OCI-LY3 (cell line): ENCODE measurements at regions not wholly inside any gene's neighbourhood (a gene's known extent, or its start where the extent isn't known, plus 50 kb on each side); places are given as distances from the start of the nearest gene placed in this dataset.
"Not testable (repeated sequence)": the region's sequence is repeated elsewhere in the genome, so short reads cannot be mapped to it uniquely, and the experiment has no call there.

Source experiments
- H2AFZ ChIP-seq: fragments of 200-600, 300-600 bp; shearing (Covaris generic); 2 replicates; pipeline ENCODE4 v1.6.0; 2014; ENCODE audit warnings: antibody characterized with exemption, low read depth, low read length
- H3K27ac ChIP-seq: fragments of 200-600, 300-600 bp; sonication (generic); 2 replicates; pipeline ENCODE4 v1.5.1; 2014; ENCODE audit warnings: mild to moderate bottlenecking, low read length, moderate library complexity, mixed read lengths
- H3K27me3 ChIP-seq: fragments of 200-600, 300-600 bp; sonication (generic); 2 replicates; pipeline ENCODE4 v1.6.1; 2014; ENCODE audit warnings: low read depth, low read length, mixed read lengths
- H3K36me3 ChIP-seq: fragments of 200-600, 300-600 bp; sonication (generic); replicated peaks from 2 replicates; pipeline ENCODE3; 2014; ENCODE audit warnings: low read depth, low read length, mixed read lengths
- H3K4me1 ChIP-seq: fragments of 300-600, 200-600 bp; sonication (generic); 2 replicates; pipeline ENCODE4 v1.6.1; 2014; ENCODE audit warnings: low read length, mixed read lengths
- H3K4me2 ChIP-seq: fragments of 200-600, 300-600 bp; sonication (generic); 2 replicates; pipeline ENCODE4 v1.6.1; 2014; ENCODE audit warnings: low read length, mixed read lengths
- H3K4me3 ChIP-seq: fragments of 300-600, 200-600 bp; sonication (generic); 2 replicates; pipeline ENCODE4 v1.5.1; 2014; ENCODE audit warnings: antibody characterized with exemption, mild to moderate bottlenecking, low read length, moderate library complexity
- H3K79me2 ChIP-seq: fragments of 300-600, 200-600 bp; shearing (Covaris generic); 2 replicates; pipeline ENCODE4 v1.6.1; 2014; ENCODE audit warnings: mild to moderate bottlenecking, low read length, mixed read lengths
- H3K9ac ChIP-seq: fragments of 300-600, 200-600 bp; shearing (Covaris generic); 2 replicates; pipeline ENCODE4 v1.6.0; 2014; ENCODE audit warnings: mild to moderate bottlenecking, low read length, moderate library complexity
- H3K9me3 ChIP-seq: fragments of 200-600, 300-600 bp; shearing (Covaris generic); 2 replicates; pipeline ENCODE4 v1.6.1; 2014; ENCODE audit warnings: low read length, mixed read lengths; ENCODE audit not compliant: insufficient read depth
- H4K20me1 ChIP-seq: fragments of 200-600, 300-600 bp; sonication (generic); 2 replicates; pipeline ENCODE4 v1.6.1; 2016; ENCODE audit warnings: low read length, mixed read lengths; ENCODE audit not compliant: insufficient read depth
- CTCF ChIP-seq: fragments of 200-600, 300-600 bp; sonication (generic); IDR thresholded peaks from 2 replicates; pipeline ENCODE4 v1.5.1; 2014; ENCODE audit warnings: antibody characterized with exemption, low read length, low read depth
- EZH2phosphoT487 ChIP-seq: fragments of 200-600 bp; shearing (Covaris generic); IDR thresholded peaks from 2 replicates; pipeline ENCODE4 v1.6.1; 2018; ENCODE audit warnings: antibody characterized with exemption, mixed run types, low read depth

GRCh38 chr19:27716922-27717321 lies 1496.0 kb downstream of the UQCRFS1 start:
- no peak overlapping the region for H3K4me2 ChIP-seq
- no peak overlapping the region for H3K4me3 ChIP-seq
- no peak overlapping the region for H2AFZ ChIP-seq
- H3K27me3 ChIP-seq, result no peaks in the 10 kb centered on the region
- H4K20me1 ChIP-seq, result no peaks in the 10 kb centered on the region
- no peaks in the 10 kb centered on the region for H3K4me1 ChIP-seq
- H3K9me3 ChIP-seq, result peaks cover 13% of the 10 kb centered on the region; the same call in 1 of the 2 replicates
- TF ChIP-seq EZH2phosphoT487 (no peak), CTCF (no peak)
- H3K27ac ChIP-seq, result no peak overlapping the region
- no peaks in the 10 kb centered on the region for H3K79me2 ChIP-seq
- no peak overlapping the region for H3K9ac ChIP-seq
- H3K36me3 ChIP-seq, result no peaks in the 10 kb centered on the region

- Histone ChIP-seq H3K36me3 (no peaks in the 10 kb centered on the region), H3K4me3 (no peak overlapping the region), H3K4me2 (no peak overlapping the region), H2AFZ (no peak overlapping the region), H3K4me1 (no peaks in the 10 kb centered on the region), H3K9ac (no peak overlapping the region), H3K27ac (no peak overlapping the region), H3K9me3 (peaks cover 13% of the 10 kb centered on the region; the same call in 1 of the 2 replicates), H3K79me2 (no peaks in the 10 kb centered on the region), H3K27me3 (no peaks in the 10 kb centered on the region), H4K20me1 (no peaks in the 10 kb centered on the region)
- TF ChIP-seq EZH2phosphoT487, result no peak
- TF ChIP-seq CTCF, result no peak
These were observed 1498.1 kb downstream of the UQCRFS1 start for GRCh38 chr19:27714857-27715256.

- Histone ChIP-seq H3K4me2 (no peak overlapping the region), H3K4me1 (no peaks in the 10 kb centered on the region), H3K9ac (no peak overlapping the region), H3K27me3 (no peaks in the 10 kb centered on the region), H3K36me3 (no peaks in the 10 kb centered on the region), H4K20me1 (no peaks in the 10 kb centered on the region), H3K27ac (no peak overlapping the region), H3K4me3 (no peak overlapping the region), H3K79me2 (no peaks in the 10 kb centered on the region), H2AFZ (no peak overlapping the region), H3K9me3 (peaks cover 2% of the 10 kb centered on the region; the same call in 1 of the 2 replicates)
- TF ChIP-seq EZH2phosphoT487 (no peak), CTCF (no peak)
These were observed 1503.5 kb downstream of the UQCRFS1 start for GRCh38 chr19:27709496-27709895.

- H2AFZ ChIP-seq, H3K27me3 ChIP-seq, H3K9ac ChIP-seq, H4K20me1 ChIP-seq, H3K4me1 ChIP-seq, H3K27ac ChIP-seq, H3K4me3 ChIP-seq, H3K9me3 ChIP-seq, H3K4me2 ChIP-seq, H3K79me2 ChIP-seq, H3K36me3 ChIP-seq: not testable (repeated sequence)
These were observed 1504.0 kb downstream of the UQCRFS1 start for GRCh38 chr19:27708986-27709385.

- not testable (repeated sequence) for H2AFZ ChIP-seq, H3K4me1 ChIP-seq, H3K27me3 ChIP-seq, H3K9ac ChIP-seq, H3K9me3 ChIP-seq, H3K4me2 ChIP-seq, H3K27ac ChIP-seq, H3K36me3 ChIP-seq, H3K79me2 ChIP-seq, H4K20me1 ChIP-seq, H3K4me3 ChIP-seq
These were observed 1505.9 kb downstream of the UQCRFS1 start for GRCh38 chr19:27707026-27707425.
